ENCODE measurements at regions not wholly inside any gene's neighbourhood (a gene's known extent, or its start where the extent isn't known, plus 50 kb on each side); places are given as distances from the start of the nearest gene placed in this dataset.

DNA sequence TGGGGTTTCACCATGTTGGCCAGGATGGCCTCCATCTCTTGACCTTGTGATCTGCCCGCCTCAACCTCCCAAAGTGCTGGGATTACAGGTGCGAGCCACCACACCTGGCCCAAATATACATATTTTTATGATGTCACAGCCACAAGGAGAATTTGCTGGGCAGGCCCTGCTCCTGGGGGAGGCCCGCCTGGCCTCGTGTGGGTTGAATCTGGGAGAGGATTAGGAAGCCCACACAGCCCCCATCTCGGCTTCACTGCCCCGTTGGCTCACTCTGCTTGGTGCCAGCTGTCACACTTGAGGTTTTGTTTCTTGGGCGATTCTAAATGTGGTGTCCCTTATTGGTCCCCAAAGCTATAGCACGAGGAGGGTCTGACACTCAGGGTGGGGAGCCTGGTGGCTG, 335.7 kb upstream of the AJAP1 start:
- TF ChIP-seq POLR2A (IDR thresholded peaks at IDR 0.05) (no peak), CTCF (IDR thresholded peaks at IDR 0.05) (no peak)
